ENCODE measurements at regions not wholly inside any gene's neighbourhood (a gene's known extent, or its start where the extent isn't known, plus 50 kb on each side); places are given as distances from the start of the nearest gene placed in this dataset.
A peak's percentile ranks its signal among the peaks of the same experiment; 100 is the strongest.

DNA sequence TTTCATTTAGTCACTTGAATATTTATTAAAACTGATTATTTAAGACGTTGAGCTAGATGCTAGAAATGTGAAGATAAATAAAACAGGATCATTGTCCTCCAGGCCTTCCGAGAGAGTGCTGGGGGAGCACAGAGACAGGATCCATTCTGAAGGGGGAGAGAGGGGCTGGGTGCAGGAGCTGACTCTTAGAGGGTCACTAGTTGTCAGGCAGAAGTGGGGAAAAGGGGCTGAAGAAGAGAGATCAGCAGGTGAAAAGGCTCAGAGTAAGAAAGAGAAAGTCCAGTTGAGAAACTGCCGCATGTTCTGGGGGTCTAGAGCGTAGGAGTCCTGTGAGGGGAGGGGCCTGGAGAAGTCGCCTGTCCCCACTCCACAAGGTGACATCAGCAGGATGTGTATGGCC is 206.2 kb upstream of the SNX19 start:
- Histone ChIP-seq H3K79me1 (ENCODE audit: low read length) (no peaks in the 10 kb centered on the region), H3K79me2 (ENCODE audit: control insufficient read depth, insufficient read depth, low read length) (no peaks in the 10 kb centered on the region), H3K27me3 (ENCODE audit: insufficient read depth, low read length, poor library complexity) (no peaks in the 10 kb centered on the region), H3K36me3 (ENCODE audit: control insufficient read depth, insufficient read depth, low read length) (no peaks in the 10 kb centered on the region), H3K27ac (ENCODE audit: low read depth, low read length) (no peak overlapping the region), H3K23ac (ENCODE audit: low read length) (no peak overlapping the region), H2BK15ac (replicated peaks; ENCODE audit: low read depth) (no peak overlapping the region), H3K9ac (ENCODE audit: low read length) (no peak overlapping the region), H3K18ac (ENCODE audit: low read length) (no peak overlapping the region), H2BK120ac (ENCODE audit: low read depth, low read length) (no peak overlapping the region), H2AK5ac (ENCODE audit: low read length) (no peak overlapping the region), H3K4ac (ENCODE audit: low read depth, low read length) (no peak overlapping the region), H2BK5ac (ENCODE audit: low read length) (no peak overlapping the region), H4K5ac (ENCODE audit: low read length) (no peak overlapping the region), H3K4me3 (ENCODE audit: low read length) (no peak overlapping the region), H3K4me1 (ENCODE audit: control insufficient read depth, low read depth, low read length) (no peaks in the 10 kb centered on the region), H3K4me2 (ENCODE audit: low read length) (no peak overlapping the region), H3K56ac (ENCODE audit: low read length) (no peak overlapping the region), H4K8ac (ENCODE audit: low read depth, low read length) (no peak overlapping the region)
- DNase-seq: no peak
- no CpG with 5 or more reads among the region's 5 CpGs for WGBS (ENCODE audit: extremely low coverage, insufficient coverage, low lambda C conversion rate)

DNA sequence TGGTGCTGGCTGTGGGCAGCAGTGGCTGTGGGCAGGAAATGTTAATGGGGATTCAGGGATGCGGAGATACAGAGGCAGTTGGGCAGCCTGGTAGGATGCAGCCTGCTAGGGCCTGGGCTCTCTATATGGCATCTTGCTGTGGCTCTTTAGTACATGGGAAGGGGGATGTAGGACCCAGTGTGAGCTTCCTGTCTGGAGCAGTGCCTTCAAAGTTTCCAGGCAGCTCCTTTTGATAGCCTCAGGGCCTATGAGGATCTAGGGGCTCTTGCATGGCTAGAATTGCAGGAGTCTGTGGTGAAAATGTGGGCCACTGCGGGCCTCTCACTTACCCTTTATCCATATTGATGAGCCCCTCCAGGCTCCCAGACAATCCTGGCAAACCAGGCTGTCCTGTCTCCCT is 213.2 kb upstream of the SNX19 start:
- no peaks in the 10 kb centered on the region for H3K36me3 ChIP-seq (ENCODE audit: control insufficient read depth, insufficient read depth, low read length)
- peak overlapping the region; percentile 11 for H3K23ac ChIP-seq (ENCODE audit: low read length)
- H3K4ac ChIP-seq (ENCODE audit: low read depth, low read length): no peak overlapping the region
- H4K5ac ChIP-seq (ENCODE audit: low read length): no peak overlapping the region
- H3K79me2 ChIP-seq (ENCODE audit: control insufficient read depth, insufficient read depth, low read length): no peaks in the 10 kb centered on the region
- H3K18ac ChIP-seq (ENCODE audit: low read length): no peak overlapping the region
- no peak overlapping the region for H3K27ac ChIP-seq (ENCODE audit: low read depth, low read length)
- H3K27me3 ChIP-seq (ENCODE audit: insufficient read depth, low read length, poor library complexity): no peaks in the 10 kb centered on the region
- no peaks in the 10 kb centered on the region for H3K79me1 ChIP-seq (ENCODE audit: low read length)
- H2AK5ac ChIP-seq (ENCODE audit: low read length): no peak overlapping the region
- no peak overlapping the region for H3K9ac ChIP-seq (ENCODE audit: low read length)
- no peak overlapping the region for H4K8ac ChIP-seq (ENCODE audit: low read depth, low read length)
- H3K4me3 ChIP-seq (ENCODE audit: low read length): no peak overlapping the region
- no CpG with 5 or more reads among the region's 2 CpGs for WGBS (ENCODE audit: extremely low coverage, insufficient coverage, low lambda C conversion rate)
- no peak overlapping the region for H2BK15ac ChIP-seq (replicated peaks; ENCODE audit: low read depth)
- H3K56ac ChIP-seq (ENCODE audit: low read length): no peak overlapping the region
- H3K4me1 ChIP-seq (ENCODE audit: control insufficient read depth, low read depth, low read length): no peaks in the 10 kb centered on the region
- no peak overlapping the region for H2BK120ac ChIP-seq (ENCODE audit: low read depth, low read length)
- H3K4me2 ChIP-seq (ENCODE audit: low read length): no peak overlapping the region
- no peak overlapping the region for H2BK5ac ChIP-seq (ENCODE audit: low read length)
- DNase-seq: peak; percentile 58

- Histone ChIP-seq H3K9ac (ENCODE audit: low read length) (no peak overlapping the region), H3K4me2 (ENCODE audit: low read length) (no peak overlapping the region), H3K4me1 (ENCODE audit: control insufficient read depth, low read depth, low read length) (no peaks in the 10 kb centered on the region), H3K56ac (ENCODE audit: low read length) (no peak overlapping the region), H3K27ac (ENCODE audit: low read depth, low read length) (no peak overlapping the region), H3K36me3 (ENCODE audit: control insufficient read depth, insufficient read depth, low read length) (no peaks in the 10 kb centered on the region), H3K27me3 (ENCODE audit: insufficient read depth, low read length, poor library complexity) (no peaks in the 10 kb centered on the region), H3K18ac (ENCODE audit: low read length) (no peak overlapping the region), H4K8ac (ENCODE audit: low read depth, low read length) (no peak overlapping the region), H3K79me2 (ENCODE audit: control insufficient read depth, insufficient read depth, low read length) (no peaks in the 10 kb centered on the region), H3K4me3 (ENCODE audit: low read length) (no peak overlapping the region), H4K5ac (ENCODE audit: low read length) (no peak overlapping the region), H3K79me1 (ENCODE audit: low read length) (no peaks in the 10 kb centered on the region), H2BK15ac (replicated peaks; ENCODE audit: low read depth) (no peak overlapping the region), H3K4ac (ENCODE audit: low read depth, low read length) (no peak overlapping the region), H2AK5ac (ENCODE audit: low read length) (no peak overlapping the region), H3K23ac (ENCODE audit: low read length) (no peak overlapping the region), H2BK5ac (ENCODE audit: low read length) (no peak overlapping the region), H2BK120ac (ENCODE audit: low read depth, low read length) (no peak overlapping the region)
- no CpG with 5 or more reads among the region's 3 CpGs for WGBS (ENCODE audit: extremely low coverage, insufficient coverage, low lambda C conversion rate)
- no peak for DNase-seq
Observed at GRCh38 chr11:131135611-131136010, 219.3 kb upstream of the SNX19 start.

DNA sequence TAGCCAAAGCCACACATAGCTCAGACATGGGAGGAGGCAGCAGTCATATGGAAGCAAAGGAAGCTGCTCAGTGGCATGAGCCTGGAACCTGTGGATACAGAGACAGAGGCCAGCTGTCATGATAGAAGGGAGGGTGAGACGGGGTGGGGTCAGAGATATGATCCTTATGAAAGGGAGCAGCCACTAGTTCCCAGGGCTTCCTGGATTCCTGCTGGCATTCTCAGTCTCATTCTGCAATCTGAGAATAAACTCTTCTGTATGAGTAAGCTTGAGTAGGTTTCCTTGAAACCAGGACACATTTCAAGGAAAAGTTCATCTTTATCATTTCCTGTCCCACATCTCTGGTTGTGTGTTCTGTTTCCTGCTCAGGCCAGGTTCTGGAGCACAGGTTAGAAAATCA is 220.2 kb upstream of the SNX19 start:
- H3K9ac ChIP-seq (ENCODE audit: low read length): no peak overlapping the region
- H3K79me1 ChIP-seq (ENCODE audit: low read length): no peaks in the 10 kb centered on the region
- no peak overlapping the region for H2AK5ac ChIP-seq (ENCODE audit: low read length)
- H3K36me3 ChIP-seq (ENCODE audit: control insufficient read depth, insufficient read depth, low read length): no peaks in the 10 kb centered on the region
- H2BK15ac ChIP-seq (replicated peaks; ENCODE audit: low read depth): no peak overlapping the region
- no peak overlapping the region for H3K56ac ChIP-seq (ENCODE audit: low read length)
- no peak overlapping the region for H2BK120ac ChIP-seq (ENCODE audit: low read depth, low read length)
- H3K27me3 ChIP-seq (ENCODE audit: insufficient read depth, low read length, poor library complexity): no peaks in the 10 kb centered on the region
- no peak overlapping the region for H4K5ac ChIP-seq (ENCODE audit: low read length)
- no peaks in the 10 kb centered on the region for H3K4me1 ChIP-seq (ENCODE audit: control insufficient read depth, low read depth, low read length)
- no CpG with 5 or more reads among the region's 1 CpG for WGBS (ENCODE audit: extremely low coverage, insufficient coverage, low lambda C conversion rate)
- H3K4me3 ChIP-seq (ENCODE audit: low read length): no peak overlapping the region
- H3K23ac ChIP-seq (ENCODE audit: low read length): no peak overlapping the region
- DNase-seq: no peak
- no peak overlapping the region for H3K18ac ChIP-seq (ENCODE audit: low read length)
- H3K4me2 ChIP-seq (ENCODE audit: low read length): no peak overlapping the region
- H3K27ac ChIP-seq (ENCODE audit: low read depth, low read length): no peak overlapping the region
- H2BK5ac ChIP-seq (ENCODE audit: low read length): no peak overlapping the region
- H3K79me2 ChIP-seq (ENCODE audit: control insufficient read depth, insufficient read depth, low read length): no peaks in the 10 kb centered on the region
- no peak overlapping the region for H4K8ac ChIP-seq (ENCODE audit: low read depth, low read length)
- H3K4ac ChIP-seq (ENCODE audit: low read depth, low read length): no peak overlapping the region

- Histone ChIP-seq H2BK5ac (ENCODE audit: low read length) (no peak overlapping the region), H3K36me3 (ENCODE audit: control insufficient read depth, insufficient read depth, low read length) (no peaks in the 10 kb centered on the region), H3K27me3 (ENCODE audit: insufficient read depth, low read length, poor library complexity) (no peaks in the 10 kb centered on the region), H3K9ac (ENCODE audit: low read length) (no peak overlapping the region), H3K4me2 (ENCODE audit: low read length) (no peak overlapping the region), H4K8ac (ENCODE audit: low read depth, low read length) (no peak overlapping the region), H2BK120ac (ENCODE audit: low read depth, low read length) (no peak overlapping the region), H3K56ac (ENCODE audit: low read length) (no peak overlapping the region), H2BK15ac (replicated peaks; ENCODE audit: low read depth) (no peak overlapping the region), H3K79me2 (ENCODE audit: control insufficient read depth, insufficient read depth, low read length) (no peaks in the 10 kb centered on the region), H2AK5ac (ENCODE audit: low read length) (no peak overlapping the region), H4K5ac (ENCODE audit: low read length) (no peak overlapping the region), H3K23ac (ENCODE audit: low read length) (no peak overlapping the region), H3K79me1 (ENCODE audit: low read length) (no peaks in the 10 kb centered on the region), H3K4ac (ENCODE audit: low read depth, low read length) (no peak overlapping the region), H3K4me1 (ENCODE audit: control insufficient read depth, low read depth, low read length) (no peaks in the 10 kb centered on the region), H3K4me3 (ENCODE audit: low read length) (no peak overlapping the region), H3K27ac (ENCODE audit: low read depth, low read length) (no peak overlapping the region), H3K18ac (ENCODE audit: low read length) (no peak overlapping the region)
- no peak for DNase-seq
- WGBS (ENCODE audit: extremely low coverage, insufficient coverage, low lambda C conversion rate): no CpG with 5 or more reads among the region's 2 CpGs
Observed at GRCh38 chr11:131137046-131137445, 220.8 kb upstream of the SNX19 start.

- no peak overlapping the region for H3K56ac ChIP-seq (ENCODE audit: low read length)
- H3K27ac ChIP-seq (ENCODE audit: low read depth, low read length): no peak overlapping the region
- no peaks in the 10 kb centered on the region for H3K4me1 ChIP-seq (ENCODE audit: control insufficient read depth, low read depth, low read length)
- no peak for DNase-seq
- no peak overlapping the region for H3K4me2 ChIP-seq (ENCODE audit: low read length)
- no peak overlapping the region for H3K4ac ChIP-seq (ENCODE audit: low read depth, low read length)
- no peaks in the 10 kb centered on the region for H3K36me3 ChIP-seq (ENCODE audit: control insufficient read depth, insufficient read depth, low read length)
- H4K8ac ChIP-seq (ENCODE audit: low read depth, low read length): no peak overlapping the region
- no peaks in the 10 kb centered on the region for H3K79me2 ChIP-seq (ENCODE audit: control insufficient read depth, insufficient read depth, low read length)
- H2AK5ac ChIP-seq (ENCODE audit: low read length): no peak overlapping the region
- H3K79me1 ChIP-seq (ENCODE audit: low read length): no peaks in the 10 kb centered on the region
- no peak overlapping the region for H3K9ac ChIP-seq (ENCODE audit: low read length)
- H3K4me3 ChIP-seq (ENCODE audit: low read length): no peak overlapping the region
- H2BK5ac ChIP-seq (ENCODE audit: low read length): no peak overlapping the region
- H2BK120ac ChIP-seq (ENCODE audit: low read depth, low read length): no peak overlapping the region
- WGBS (ENCODE audit: extremely low coverage, insufficient coverage, low lambda C conversion rate): no CpG with 5 or more reads among the region's 4 CpGs
- no peak overlapping the region for H3K18ac ChIP-seq (ENCODE audit: low read length)
- H3K27me3 ChIP-seq (ENCODE audit: insufficient read depth, low read length, poor library complexity): no peaks in the 10 kb centered on the region
- no peak overlapping the region for H4K5ac ChIP-seq (ENCODE audit: low read length)
- no peak overlapping the region for H2BK15ac ChIP-seq (replicated peaks; ENCODE audit: low read depth)
- H3K23ac ChIP-seq (ENCODE audit: low read length): no peak overlapping the region
Observed at GRCh38 chr11:131138731-131139130, 222.5 kb upstream of the SNX19 start.

All from mesendoderm (in vitro differentiated cells).